ENCODE measurements at regions not wholly inside any gene's neighbourhood (a gene's known extent, or its start where the extent isn't known, plus 50 kb on each side); places are given as distances from the start of the nearest gene placed in this dataset.
"Not testable (repeated sequence)": the region's sequence is repeated elsewhere in the genome, so short reads cannot be mapped to it uniquely, and the experiment has no call there.

- TF ChIP-seq CTCF, POLR2A (IDR thresholded peaks at IDR 0.05): not testable (repeated sequence)
Measured at GRCh38 chr9:72433616-72434267, 68.7 kb upstream of the ZFAND5 start.
